Dendritic cell treated with granulocyte-macrophage colony-stimulating factor and Interleukin-4, amounts not matched to agents 40 ng/mL and 50 ng/mL, for 4 days (primary cell): ENCODE measurements at regions not wholly inside any gene's neighbourhood (a gene's known extent, or its start where the extent isn't known, plus 50 kb on each side); places are given as distances from the start of the nearest gene placed in this dataset.

Experiments used
- H3K27ac Mint-ChIP-seq: one replicate; pipeline ENCODE4 v1.8.0; 2022; ENCODE audit warnings: mild to moderate bottlenecking, mixed read lengths
- H3K27me3 Mint-ChIP-seq: one replicate; pipeline ENCODE4 v1.8.0; 2022; ENCODE audit warnings: mild to moderate bottlenecking, mixed read lengths
- H3K36me3 Mint-ChIP-seq: one replicate; pipeline ENCODE4 v1.8.0; 2022; ENCODE audit warnings: low read depth, mixed read lengths
- H3K4me1 Mint-ChIP-seq: one replicate; pipeline ENCODE4 v1.8.0; 2022; ENCODE audit warnings: low read depth, mixed read lengths
- H3K4me3 Mint-ChIP-seq: one replicate; pipeline ENCODE4 v1.8.0; 2022; ENCODE audit warnings: mild to moderate bottlenecking, moderate library complexity, mixed read lengths
- H3K9me3 Mint-ChIP-seq: one replicate; pipeline ENCODE4 v1.8.0; 2022; ENCODE audit warnings: mixed read lengths
- intact Hi-C: fragments of 100-400 bp; cut with micrococcal nuclease; formaldehyde crosslinking; loops from one replicate; pipeline ENCODE4 v1.15.0; 2022

- Mint-ChIP-seq H3K27me3 (no peaks in the 10 kb centered on the region), H3K27ac (no peak overlapping the region), H3K4me3 (no peak overlapping the region), H3K9me3 (no peaks in the 10 kb centered on the region), H3K4me1 (no peaks in the 10 kb centered on the region), H3K36me3 (no peaks in the 10 kb centered on the region)
- intact Hi-C loops: no loop called here
Measured at GRCh38 chr6:40268614-40269013, 318.6 kb downstream of the LRFN2 start.

GRCh38 chr6:40268166-40268565 lies 319.0 kb downstream of the LRFN2 start:
- Mint-ChIP-seq H3K27me3 (no peaks in the 10 kb centered on the region), H3K4me3 (no peak overlapping the region), H3K36me3 (no peaks in the 10 kb centered on the region), H3K27ac (no peak overlapping the region), H3K4me1 (no peaks in the 10 kb centered on the region), H3K9me3 (no peaks in the 10 kb centered on the region)
- intact Hi-C loops: no loop called here

- Mint-ChIP-seq H3K4me3 (no peak overlapping the region), H3K36me3 (no peaks in the 10 kb centered on the region), H3K4me1 (no peaks in the 10 kb centered on the region), H3K27me3 (no peaks in the 10 kb centered on the region), H3K9me3 (no peaks in the 10 kb centered on the region), H3K27ac (no peak overlapping the region)
- intact Hi-C loops: no loop called here
Measured at GRCh38 chr6:40265615-40266014, 321.5 kb downstream of the LRFN2 start.

- no peaks in the 10 kb centered on the region for H3K27me3 Mint-ChIP-seq
- H3K27ac Mint-ChIP-seq: no peak overlapping the region
- no peaks in the 10 kb centered on the region for H3K4me1 Mint-ChIP-seq
- no peaks in the 10 kb centered on the region for H3K36me3 Mint-ChIP-seq
- H3K4me3 Mint-ChIP-seq: no peak overlapping the region
- H3K9me3 Mint-ChIP-seq: no peaks in the 10 kb centered on the region
- intact Hi-C loops: no loop called here
Measured at GRCh38 chr6:40263970-40264369, 323.2 kb downstream of the LRFN2 start.

GRCh38 chr6:40262363-40262762 lies 324.8 kb downstream of the LRFN2 start:
- Mint-ChIP-seq H3K36me3 (no peaks in the 10 kb centered on the region), H3K9me3 (no peaks in the 10 kb centered on the region), H3K27ac (no peak overlapping the region), H3K4me1 (no peaks in the 10 kb centered on the region), H3K27me3 (no peaks in the 10 kb centered on the region), H3K4me3 (no peak overlapping the region)
- intact Hi-C loops: no loop called here

GRCh38 chr6:40258531-40258930 lies 324.3 kb upstream of the MOCS1 start:
- H3K36me3 Mint-ChIP-seq: no peaks in the 10 kb centered on the region
- H3K9me3 Mint-ChIP-seq: no peaks in the 10 kb centered on the region
- intact Hi-C loops: no loop called here
- no peaks in the 10 kb centered on the region for H3K27me3 Mint-ChIP-seq
- no peaks in the 10 kb centered on the region for H3K4me1 Mint-ChIP-seq
- H3K4me3 Mint-ChIP-seq: no peak overlapping the region
- no peak overlapping the region for H3K27ac Mint-ChIP-seq

GRCh38 chr6:40256831-40257230 lies 322.6 kb upstream of the MOCS1 start:
- no peaks in the 10 kb centered on the region for H3K36me3 Mint-ChIP-seq
- H3K4me1 Mint-ChIP-seq: no peaks in the 10 kb centered on the region
- intact Hi-C loops: no loop called here
- no peaks in the 10 kb centered on the region for H3K9me3 Mint-ChIP-seq
- no peaks in the 10 kb centered on the region for H3K27me3 Mint-ChIP-seq
- no peak overlapping the region for H3K4me3 Mint-ChIP-seq
- H3K27ac Mint-ChIP-seq: no peak overlapping the region

- no peaks in the 10 kb centered on the region for H3K36me3 Mint-ChIP-seq
- no peaks in the 10 kb centered on the region for H3K9me3 Mint-ChIP-seq
- no peak overlapping the region for H3K4me3 Mint-ChIP-seq
- H3K27ac Mint-ChIP-seq: no peak overlapping the region
- no peaks in the 10 kb centered on the region for H3K4me1 Mint-ChIP-seq
- no peaks in the 10 kb centered on the region for H3K27me3 Mint-ChIP-seq
- intact Hi-C loops: no loop called here
Measured at GRCh38 chr6:40256224-40256623, 322.0 kb upstream of the MOCS1 start.

- Mint-ChIP-seq H3K4me3 (no peak overlapping the region), H3K36me3 (no peaks in the 10 kb centered on the region), H3K27ac (no peak overlapping the region), H3K4me1 (no peaks in the 10 kb centered on the region), H3K9me3 (no peaks in the 10 kb centered on the region), H3K27me3 (no peaks in the 10 kb centered on the region)
- intact Hi-C loops: no loop called here
Measured at GRCh38 chr6:40253420-40253819, 319.2 kb upstream of the MOCS1 start.

GRCh38 chr6:40252531-40253258 lies 318.4 kb upstream of the MOCS1 start:
- no peak overlapping the region for H3K4me3 Mint-ChIP-seq
- H3K27ac Mint-ChIP-seq: no peak overlapping the region
- H3K9me3 Mint-ChIP-seq: no peaks in the 10 kb centered on the region
- H3K4me1 Mint-ChIP-seq: no peaks in the 10 kb centered on the region
- H3K36me3 Mint-ChIP-seq: no peaks in the 10 kb centered on the region
- H3K27me3 Mint-ChIP-seq: no peaks in the 10 kb centered on the region
- intact Hi-C loops: no loop called here

- intact Hi-C loops: no loop called here
- Mint-ChIP-seq H3K9me3 (no peaks in the 10 kb centered on the region), H3K27ac (no peak overlapping the region), H3K4me3 (no peak overlapping the region), H3K36me3 (no peaks in the 10 kb centered on the region), H3K4me1 (no peaks in the 10 kb centered on the region), H3K27me3 (no peaks in the 10 kb centered on the region)
Measured at GRCh38 chr6:40251637-40252300, 317.5 kb upstream of the MOCS1 start.

GRCh38 chr6:40249935-40250334 lies 315.7 kb upstream of the MOCS1 start:
- intact Hi-C loops: no loop called here
- Mint-ChIP-seq H3K4me1 (no peaks in the 10 kb centered on the region), H3K4me3 (no peak overlapping the region), H3K36me3 (no peaks in the 10 kb centered on the region), H3K27ac (no peak overlapping the region), H3K27me3 (no peaks in the 10 kb centered on the region), H3K9me3 (no peaks in the 10 kb centered on the region)

GRCh38 chr6:40247516-40248115 lies 313.4 kb upstream of the MOCS1 start:
- Mint-ChIP-seq H3K27me3 (no peaks in the 10 kb centered on the region), H3K9me3 (peaks cover 10% of the 10 kb centered on the region), H3K4me1 (no peaks in the 10 kb centered on the region), H3K27ac (no peak overlapping the region), H3K36me3 (no peaks in the 10 kb centered on the region), H3K4me3 (no peak overlapping the region)
- intact Hi-C loops: no loop called here

GRCh38 chr6:40244699-40245098 lies 310.4 kb upstream of the MOCS1 start:
- Mint-ChIP-seq H3K27me3 (no peaks in the 10 kb centered on the region), H3K27ac (no peak overlapping the region), H3K4me1 (no peaks in the 10 kb centered on the region), H3K36me3 (no peaks in the 10 kb centered on the region), H3K4me3 (no peak overlapping the region), H3K9me3 (peaks cover 10% of the 10 kb centered on the region)
- intact Hi-C loops: no loop called here
